ENCODE measurements at regions not wholly inside any gene's neighbourhood (a gene's known extent, or its start where the extent isn't known, plus 50 kb on each side); places are given as distances from the start of the nearest gene placed in this dataset.

- Histone ChIP-seq H3K27me3 (no peaks in the 10 kb centered on the region), H3K36me3 (peaks cover 7 to 16% of the 10 kb centered on the region in 2 donors), H3K27ac (peak overlapping the region; percentile 80 to 81), H3K4me1 (peaks cover 34 to 56% of the 10 kb centered on the region in 2 donors), H3K9me3 (no peaks in the 10 kb centered on the region), H3K4me3 (no peak overlapping the region)
- no peak for TF ChIP-seq CTCF (IDR thresholded peaks at IDR 0.05)
- intact Hi-C loops (cut with DNase I), result no loop called here
- no peak for DNase-seq (ENCODE audit: low spot score in 2 of 2)
Observed at GRCh38 chr9:127557998-127558546, 54.0 kb upstream of the STXBP1 start.

GRCh38 chr9:127558581-127559246 lies 53.4 kb upstream of the STXBP1 start:
- intact Hi-C loops (cut with DNase I), result no loop called here
- no peak for TF ChIP-seq CTCF (IDR thresholded peaks at IDR 0.05)
- no peaks in the 10 kb centered on the region for H3K27me3 ChIP-seq
- H3K36me3 ChIP-seq, result peaks cover 7 to 16% of the 10 kb centered on the region in 2 donors
- peak overlapping the region; percentile 80 to 81 for H3K27ac ChIP-seq
- no peak overlapping the region for H3K4me3 ChIP-seq
- no peak for DNase-seq (ENCODE audit: low spot score in 2 of 2)
- H3K9me3 ChIP-seq, result no peaks in the 10 kb centered on the region
- H3K4me1 ChIP-seq, result peaks cover 36 to 62% of the 10 kb centered on the region in 2 donors

GRCh38 chr9:127559247-127559680 lies 52.8 kb upstream of the STXBP1 start:
- peaks cover 7 to 16% of the 10 kb centered on the region in 2 donors for H3K36me3 ChIP-seq
- no peak for TF ChIP-seq CTCF (IDR thresholded peaks at IDR 0.05)

GRCh38 chr9:127561491-127562278 lies 50.4 kb upstream of the STXBP1 start:
- Histone ChIP-seq H3K27ac (peak overlapping the region; percentile 85 to 90), H3K27me3 (no peaks in the 10 kb centered on the region), H3K4me1 (peaks cover 30 to 54% of the 10 kb centered on the region in 2 donors), H3K36me3 (peaks cover 7 to 16% of the 10 kb centered on the region in 2 donors), H3K9me3 (no peaks in the 10 kb centered on the region), H3K4me3 (peak overlapping the region; percentile 1 to 17)
- DNase-seq (ENCODE audit: low spot score in 2 of 2), result peak; percentile 85 to 97
- intact Hi-C loops (cut with DNase I), result loop anchor here (1.0 to 2.0 kb wide), 3 partner anchors 17 to 22 kb away; no protein-coding TSS in a partner anchor
- no peak for TF ChIP-seq CTCF (IDR thresholded peaks at IDR 0.05)

More at GRCh38 chr9:127559247-127559680, 52.8 kb upstream of the STXBP1 start:
- peak overlapping the region; percentile 80 to 85 for H3K27ac ChIP-seq
- DNase-seq (ENCODE audit: low spot score in 2 of 2), result no peak
- H3K4me3 ChIP-seq, result no peak overlapping the region
- H3K27me3 ChIP-seq, result no peaks in the 10 kb centered on the region
- intact Hi-C loops (cut with DNase I), result no loop called here
- no peaks in the 10 kb centered on the region for H3K9me3 ChIP-seq
- H3K4me1 ChIP-seq, result peaks cover 36 to 64% of the 10 kb centered on the region in 2 donors

Measured in ascending aorta (tissue), 2 donors.